RWPE2 (cell line): ENCODE measurements at regions not wholly inside any gene's neighbourhood (a gene's known extent, or its start where the extent isn't known, plus 50 kb on each side); places are given as distances from the start of the nearest gene placed in this dataset.

Source experiments
- ATAC-seq: fragments of 200-7000 bp; cut with Tn5 transposase; 3 replicates; pipeline ENCODE4 v1.9.1; 2021; ENCODE audit warnings: low read depth
- DNase-seq: peaks from one replicate; pipeline ENCODE4 v3.0.0-alpha.2; 2020; ENCODE audit warnings: low spot score
- H3K27ac ChIP-seq: fragments of 450-650 bp; 2 replicates; pipeline ENCODE4 v1.5.1; 2017; ENCODE audit warnings: mild to moderate bottlenecking; ENCODE audit not compliant: poor library complexity, severe bottlenecking
- H3K27me3 ChIP-seq: fragments of 250-450 bp; sonication (Bioruptor Pico); 2 replicates; pipeline ENCODE4 v1.5.1; 2021; ENCODE audit warnings: mild to moderate bottlenecking, moderate library complexity; ENCODE audit not compliant: insufficient read depth, poor library complexity, severe bottlenecking
- H3K36me3 ChIP-seq: fragments of 250-450 bp; sonication (Bioruptor Pico); 2 replicates; pipeline ENCODE4 v1.5.1; 2020; ENCODE audit warnings: low read depth, mild to moderate bottlenecking, moderate library complexity
- H3K4me1 ChIP-seq: fragments of 250-450 bp; sonication (Bioruptor Pico); 2 replicates; pipeline ENCODE4 v1.5.1; 2021; ENCODE audit warnings: mild to moderate bottlenecking, moderate library complexity; ENCODE audit not compliant: insufficient read depth, poor library complexity, severe bottlenecking
- H3K4me3 ChIP-seq: fragments of 250-450 bp; sonication (Bioruptor Pico); 2 replicates; pipeline ENCODE4 v1.5.1; 2021; ENCODE audit warnings: mild to moderate bottlenecking, moderate library complexity; ENCODE audit not compliant: severe bottlenecking
- H3K9me3 ChIP-seq: fragments of 250-450 bp; sonication (Bioruptor Pico); 2 replicates; pipeline ENCODE4 v1.5.1; 2021; ENCODE audit warnings: mild to moderate bottlenecking, moderate library complexity; ENCODE audit not compliant: severe bottlenecking
- TF ChIP-seq, protein P1 (sequence below): fragments of 450-650 bp; IDR thresholded peaks from one replicate; pipeline ENCODE4 v1.5.1; 2017; ENCODE audit warnings: mild to moderate bottlenecking, moderate library complexity; ENCODE audit not compliant: poor library complexity, severe bottlenecking

DNA sequence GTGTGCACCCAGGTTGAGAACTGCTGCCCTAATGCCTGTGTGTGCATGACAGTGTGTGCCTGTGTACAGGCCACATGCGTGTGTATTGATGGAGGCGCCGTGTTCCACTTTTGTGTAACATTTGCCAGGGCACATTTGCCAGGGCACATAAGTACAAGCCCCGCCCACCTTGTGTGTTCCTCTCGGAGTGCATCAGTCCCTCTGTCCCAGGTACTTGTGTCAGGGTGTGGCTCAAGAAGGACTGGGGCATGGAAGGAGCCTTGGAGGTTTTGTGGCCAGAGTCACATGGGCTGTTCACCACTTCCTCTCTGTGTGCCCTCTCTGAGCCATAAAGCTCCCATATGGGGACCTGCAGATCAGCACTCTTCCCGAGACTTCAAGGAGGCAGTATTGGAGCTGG is 73.9 kb downstream of the MRM1 start:
- ATAC-seq (no peak), DNase-seq (no peak)
- no peaks in the 10 kb centered on the region for H3K27me3 ChIP-seq
- TF ChIP-seq, protein P1, sequence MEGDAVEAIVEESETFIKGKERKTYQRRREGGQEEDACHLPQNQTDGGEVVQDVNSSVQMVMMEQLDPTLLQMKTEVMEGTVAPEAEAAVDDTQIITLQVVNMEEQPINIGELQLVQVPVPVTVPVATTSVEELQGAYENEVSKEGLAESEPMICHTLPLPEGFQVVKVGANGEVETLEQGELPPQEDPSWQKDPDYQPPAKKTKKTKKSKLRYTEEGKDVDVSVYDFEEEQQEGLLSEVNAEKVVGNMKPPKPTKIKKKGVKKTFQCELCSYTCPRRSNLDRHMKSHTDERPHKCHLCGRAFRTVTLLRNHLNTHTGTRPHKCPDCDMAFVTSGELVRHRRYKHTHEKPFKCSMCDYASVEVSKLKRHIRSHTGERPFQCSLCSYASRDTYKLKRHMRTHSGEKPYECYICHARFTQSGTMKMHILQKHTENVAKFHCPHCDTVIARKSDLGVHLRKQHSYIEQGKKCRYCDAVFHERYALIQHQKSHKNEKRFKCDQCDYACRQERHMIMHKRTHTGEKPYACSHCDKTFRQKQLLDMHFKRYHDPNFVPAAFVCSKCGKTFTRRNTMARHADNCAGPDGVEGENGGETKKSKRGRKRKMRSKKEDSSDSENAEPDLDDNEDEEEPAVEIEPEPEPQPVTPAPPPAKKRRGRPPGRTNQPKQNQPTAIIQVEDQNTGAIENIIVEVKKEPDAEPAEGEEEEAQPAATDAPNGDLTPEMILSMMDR = no peak
- H3K9me3 ChIP-seq = no peaks in the 10 kb centered on the region
- no peaks in the 10 kb centered on the region for H3K4me1 ChIP-seq
- no peak overlapping the region for H3K4me3 ChIP-seq
- no peaks in the 10 kb centered on the region for H3K36me3 ChIP-seq
- H3K27ac ChIP-seq = no peak overlapping the region

DNA sequence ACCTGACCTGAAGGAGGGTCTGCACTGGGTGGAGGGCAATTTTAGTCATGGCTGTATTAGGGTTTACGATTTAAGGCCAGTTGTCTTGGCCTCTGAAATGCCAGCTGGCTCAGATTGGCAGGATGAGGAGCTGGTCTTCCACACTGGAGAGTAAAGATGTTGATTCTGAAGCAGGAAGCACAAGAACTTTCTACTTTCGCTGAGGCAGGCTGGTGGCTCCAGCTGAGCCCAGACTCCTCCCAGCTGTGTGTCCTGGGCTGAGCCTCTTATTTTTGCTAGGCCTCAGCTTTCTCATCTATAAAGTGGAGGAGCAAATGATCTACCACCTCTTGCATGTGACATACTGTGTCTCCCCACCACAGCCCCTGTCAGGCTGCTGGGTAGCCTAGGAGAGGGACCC is 74.4 kb downstream of the MRM1 start:
- no peak for ATAC-seq
- H3K36me3 ChIP-seq = no peaks in the 10 kb centered on the region
- TF ChIP-seq, protein P1 = no peak
- H3K4me1 ChIP-seq = no peaks in the 10 kb centered on the region
- no peak for DNase-seq
- H3K9me3 ChIP-seq = no peaks in the 10 kb centered on the region
- no peaks in the 10 kb centered on the region for H3K27me3 ChIP-seq
- H3K27ac ChIP-seq = no peak overlapping the region
- H3K4me3 ChIP-seq = no peak overlapping the region

DNA sequence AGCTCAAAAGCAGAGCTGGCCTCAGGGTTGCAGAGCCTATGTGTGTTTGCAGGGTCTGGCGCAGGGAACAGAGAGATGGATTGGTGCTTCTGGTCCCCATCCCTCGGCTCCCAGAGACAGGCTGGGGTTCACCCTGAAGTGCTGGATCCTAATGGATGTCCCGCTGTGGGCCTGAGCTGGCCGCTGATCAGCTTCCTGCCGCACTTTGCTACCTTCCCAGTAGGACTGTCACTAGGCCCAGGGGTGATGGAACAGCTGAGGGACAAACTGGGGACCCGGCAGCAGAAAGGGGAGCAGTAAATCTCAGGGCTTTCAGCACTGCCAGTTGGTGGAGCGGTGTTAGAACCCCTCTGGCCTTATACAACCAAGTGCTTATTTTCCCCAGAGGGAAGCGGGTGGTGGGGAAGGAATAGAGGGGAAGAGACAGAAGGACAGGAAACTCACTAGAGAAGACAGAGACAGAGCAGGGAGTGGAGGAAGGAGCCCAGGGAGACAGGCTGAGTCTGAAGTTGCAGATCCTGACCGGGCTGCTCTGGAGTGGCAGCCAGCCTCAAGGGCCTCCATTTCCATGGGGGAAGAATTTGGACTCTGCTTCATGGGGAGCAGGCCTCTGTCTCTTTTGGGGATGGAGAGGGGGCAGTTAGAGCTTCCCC is 78.6 kb downstream of the MRM1 start:
- no peaks in the 10 kb centered on the region for H3K27me3 ChIP-seq
- H3K27ac ChIP-seq = no peak overlapping the region
- H3K9me3 ChIP-seq = no peaks in the 10 kb centered on the region
- H3K4me3 ChIP-seq = no peak overlapping the region
- TF ChIP-seq, protein P1 = no peak
- no peaks in the 10 kb centered on the region for H3K36me3 ChIP-seq
- no peak for DNase-seq
- no peak for ATAC-seq
- H3K4me1 ChIP-seq = no peaks in the 10 kb centered on the region

DNA sequence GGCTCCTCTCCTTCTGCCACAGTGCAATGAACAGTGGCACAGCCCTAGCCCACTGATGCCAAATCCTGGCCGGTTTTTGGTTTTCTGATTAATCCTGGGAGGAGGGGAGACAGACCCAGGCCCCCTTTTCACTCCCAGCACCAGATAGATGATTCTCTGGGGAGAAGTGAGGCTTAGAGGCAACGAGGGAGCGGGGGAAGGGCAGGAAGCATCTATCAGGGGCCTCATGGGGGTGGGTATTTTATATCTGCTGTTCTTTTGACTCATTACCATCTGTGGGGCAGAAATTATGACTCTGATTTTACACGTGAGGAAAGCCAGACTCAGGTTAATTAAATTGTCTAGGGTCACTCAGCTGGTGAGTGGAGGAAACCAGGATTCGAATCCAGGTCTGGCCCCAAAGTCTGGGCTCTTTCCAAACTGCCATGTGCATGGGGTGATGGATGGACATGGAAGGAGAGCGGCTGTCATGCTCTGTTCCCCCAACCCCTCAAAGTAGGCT is 79.4 kb downstream of the MRM1 start:
- no peaks in the 10 kb centered on the region for H3K27me3 ChIP-seq
- TF ChIP-seq, protein P1 = no peak
- H3K36me3 ChIP-seq = no peaks in the 10 kb centered on the region
- DNase-seq (no peak), ATAC-seq (no peak)
- H3K4me3 ChIP-seq = no peak overlapping the region
- H3K9me3 ChIP-seq = no peaks in the 10 kb centered on the region
- no peaks in the 10 kb centered on the region for H3K4me1 ChIP-seq
- H3K27ac ChIP-seq = no peak overlapping the region

DNA sequence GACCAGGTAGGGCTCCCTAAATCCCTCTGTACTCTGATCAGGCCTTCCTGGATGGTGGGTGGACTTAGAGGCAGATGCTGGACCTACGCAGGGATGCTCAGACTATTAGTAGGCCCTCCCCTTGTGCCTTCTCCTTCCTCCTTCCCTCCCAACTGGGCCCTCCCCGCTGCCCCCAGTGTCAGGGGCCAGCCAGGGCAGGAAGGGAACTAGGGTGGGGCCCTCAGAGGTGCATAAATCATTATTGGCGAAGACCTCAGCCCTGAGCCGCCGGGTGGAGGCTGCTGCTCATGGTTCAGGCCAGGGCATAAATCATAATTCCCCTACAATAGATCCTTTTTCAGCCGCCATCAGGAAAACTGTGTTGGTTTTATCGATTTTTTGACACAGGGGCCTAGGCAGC is 81.4 kb downstream of the MRM1 start:
- H3K27ac ChIP-seq = no peak overlapping the region
- H3K4me1 ChIP-seq = no peaks in the 10 kb centered on the region
- H3K4me3 ChIP-seq = no peak overlapping the region
- H3K27me3 ChIP-seq = peaks cover 2% of the 10 kb centered on the region
- TF ChIP-seq, protein P1 = no peak
- H3K9me3 ChIP-seq = no peaks in the 10 kb centered on the region
- DNase-seq (no peak), ATAC-seq (no peak)
- H3K36me3 ChIP-seq = no peaks in the 10 kb centered on the region
